SK-N-SH (cell line): ENCODE measurements at regions not wholly inside any gene's neighbourhood (a gene's known extent, or its start where the extent isn't known, plus 50 kb on each side); places are given as distances from the start of the nearest gene placed in this dataset.

Source experiments
- CTCF ChIA-PET: fragments of 300-600, 350-600 bp; formaldehyde crosslinking; extraction: SDS; loops from one replicate; lab custom pipeline; 2021; lab: Yijun Ruan, JAX
- POLR2A ChIA-PET: fragments of 350-600 bp; sonication (Branson Sonifier 250); formaldehyde crosslinking; extraction: SDS; loops from one replicate; lab custom pipeline; 2020; ENCODE audit warnings: antibody characterized with exemption, inconsistent platforms; lab: Yijun Ruan, JAX
- DNase-seq: peaks from one replicate; pipeline ENCODE4 v3.0.0; 2012
- H2AFZ ChIP-seq: fragments of 200-600 bp; sonication (generic); 2 replicates; pipeline ENCODE4 v1.8.1; 2016; ENCODE audit warnings: antibody characterized with exemption, mild to moderate bottlenecking, low read depth
- H3F3A ChIP-seq: fragments of 200-600 bp; sonication (generic); replicated peaks from 2 replicates; pipeline ENCODE3; 2016; ENCODE audit warnings: antibody characterized with exemption, mild to moderate bottlenecking; ENCODE audit not compliant: insufficient read depth
- H3K27ac ChIP-seq, 2 experiments: fragments of 200-500 bp in 1 of 2; fragments of 200-600 bp in 1 of 2; sonication (Bioruptor generic) in 1 of 2; sonication (generic), shearing (Covaris generic) in 1 of 2; 2 replicates each; pipeline versions ENCODE4 v1.5.1 to v1.6.1; 2014 to 2016; ENCODE audit warnings: low read depth in 2 of 2, inconsistent platforms in 1 of 2, low read length in 1 of 2, mild to moderate bottlenecking in 1 of 2, mixed read lengths in 1 of 2
- H3K27me3 ChIP-seq: fragments of 200-600 bp; sonication (generic), shearing (Covaris generic); 2 replicates; pipeline ENCODE4 v1.6.1; 2016; ENCODE audit warnings: mixed run types; ENCODE audit not compliant: insufficient read depth
- H3K36me3 ChIP-seq, 2 experiments: fragments of 200-500 bp in 1 of 2; fragments of 200-600 bp in 1 of 2; sonication (Bioruptor generic) in 1 of 2; sonication (generic) in 1 of 2; replicated peaks in 1 of 2; 2 replicates each; pipeline versions ENCODE3 to v1.5.1; 2014 to 2016; ENCODE audit warnings: low read length in 1 of 2, mild to moderate bottlenecking in 1 of 2; ENCODE audit not compliant: insufficient read depth in 2 of 2, control insufficient read depth in 1 of 2
- H3K4me1 ChIP-seq, 2 experiments: fragments of 200-500 bp in 1 of 2; fragments of 200-600 bp in 1 of 2; sonication (Bioruptor generic) in 1 of 2; sonication (generic), shearing (Covaris generic) in 1 of 2; 2 replicates each; pipeline versions ENCODE4 v1.5.1 to v1.6.1; 2014 to 2016; ENCODE audit warnings: low read depth in 1 of 2, low read length in 1 of 2, mixed run types in 1 of 2; ENCODE audit not compliant: insufficient read depth in 2 of 2, control insufficient read depth in 1 of 2
- H3K4me2 ChIP-seq: fragments of 200-600 bp; sonication (generic), shearing (Covaris generic); 2 replicates; pipeline ENCODE4 v1.6.1; 2017; ENCODE audit warnings: mixed run types
- H3K4me3 ChIP-seq, 2 experiments: fragments of 200-500 bp in 1 of 2; fragments of 200-600 bp in 1 of 2; sonication (Bioruptor generic) in 1 of 2; sonication (generic), shearing (Covaris generic) in 1 of 2; 2 replicates each; pipeline versions ENCODE4 v1.5.1 to v1.8.1; 2014 to 2016; ENCODE audit warnings: low read depth in 2 of 2, inconsistent platforms in 1 of 2, low read length in 1 of 2, mild to moderate bottlenecking in 1 of 2, mixed read lengths in 1 of 2, moderate library complexity in 1 of 2
- H3K79me2 ChIP-seq: fragments of 200-600 bp; sonication (generic); 2 replicates; pipeline ENCODE4 v1.8.1; 2017; ENCODE audit warnings: mild to moderate bottlenecking; ENCODE audit not compliant: insufficient read depth
- H3K9ac ChIP-seq: fragments of 200-600 bp; sonication (generic); 2 replicates; pipeline ENCODE4 v1.6.1; 2017; ENCODE audit warnings: mixed run types
- H3K9me2 ChIP-seq: fragments of 200-600 bp; sonication (generic); 2 replicates; pipeline ENCODE4 v1.6.1; 2017; ENCODE audit warnings: mixed run types
- H3K9me3 ChIP-seq: fragments of 200-600 bp; sonication (generic); 2 replicates; pipeline ENCODE4 v1.6.1; 2017; ENCODE audit warnings: mixed run types, mild to moderate bottlenecking, moderate library complexity
- H4K20me1 ChIP-seq: fragments of 200-600 bp; sonication (generic); 2 replicates; pipeline ENCODE4 v1.6.1; 2017; ENCODE audit warnings: mild to moderate bottlenecking, mixed run types; ENCODE audit not compliant: insufficient read depth
- EP300 ChIP-seq, 2 experiments: IDR thresholded peaks; 2 replicates each; pipeline versions ENCODE4 v1.4.0 to v1.6.1; 2012; ENCODE audit warnings: borderline replicate concordance in 1 of 2, low read depth in 1 of 2, low read length in 1 of 2
- FOSL2 ChIP-seq: IDR thresholded peaks from 2 replicates; pipeline ENCODE4 v1.4.0; 2012; ENCODE audit warnings: low read depth, mild to moderate bottlenecking, moderate library complexity, borderline replicate concordance
- FOXM1 ChIP-seq: IDR thresholded peaks from 2 replicates; pipeline ENCODE4 v1.4.0; 2012; ENCODE audit warnings: low read depth, mild to moderate bottlenecking
- GABPA ChIP-seq: IDR thresholded peaks from 2 replicates; pipeline ENCODE4 v1.4.0; 2012; ENCODE audit warnings: low read depth, mild to moderate bottlenecking
- IRF3 ChIP-seq: fragments of 150-350 bp; IDR thresholded peaks from 2 replicates; pipeline ENCODE4 v1.6.1; 2016; ENCODE audit warnings: mild to moderate bottlenecking, low read depth, low read length
- MEF2A ChIP-seq: IDR thresholded peaks from 2 replicates; pipeline ENCODE4 v1.4.0; 2012; ENCODE audit warnings: low read depth, borderline replicate concordance
- MXI1 ChIP-seq: IDR thresholded peaks from 2 replicates; pipeline ENCODE4 v1.6.1; 2012; ENCODE audit warnings: mild to moderate bottlenecking, low read depth, low read length, improper control_type of control experiment
- NFIC ChIP-seq: IDR thresholded peaks from 2 replicates; pipeline ENCODE4 v1.4.0; 2012; ENCODE audit warnings: borderline replicate concordance
- POLR2AphosphoS5 ChIP-seq: IDR thresholded peaks from 2 replicates; pipeline ENCODE4 v1.6.1; 2012; ENCODE audit warnings: low read depth, low read length
- RCOR1 ChIP-seq: fragments of 150-350 bp; IDR thresholded peaks from 2 replicates; pipeline ENCODE4 v1.6.1; 2017; ENCODE audit warnings: antibody characterized with exemption, low read length
- RXRA ChIP-seq: IDR thresholded peaks from 2 replicates; pipeline ENCODE4 v1.4.0; 2012; ENCODE audit warnings: low read depth, mild to moderate bottlenecking, borderline replicate concordance
- TAF1 ChIP-seq: IDR thresholded peaks from 2 replicates; pipeline ENCODE4 v1.6.1; 2012; ENCODE audit warnings: low read depth, mild to moderate bottlenecking, low read length, moderate library complexity, borderline replicate concordance
- TCF12 ChIP-seq: IDR thresholded peaks from 2 replicates; pipeline ENCODE4 v1.4.0; 2012
- USF1 ChIP-seq: IDR thresholded peaks from 2 replicates; pipeline ENCODE4 v1.4.0; 2012; ENCODE audit warnings: low read depth, borderline replicate concordance
- YY1 ChIP-seq: IDR thresholded peaks from 2 replicates; pipeline ENCODE4 v1.4.0; 2012; ENCODE audit warnings: low read depth, mild to moderate bottlenecking
- WGBS: methylation state at CpG from one replicate; pipeline ENCODE4 v1.1.6; 2017; ENCODE audit warnings: low lambda C conversion rate; 5-methylcytosine and 5-hydroxymethylcytosine counted together
- TF ChIP-seq, protein P1 (sequence below): IDR thresholded peaks from 2 replicates; pipeline ENCODE4 v1.6.1; 2012; ENCODE audit warnings: mild to moderate bottlenecking, low read depth, low read length, moderate library complexity
- TF ChIP-seq, protein P2 (sequence below): IDR thresholded peaks from 2 replicates; pipeline ENCODE4 v1.4.0; 2012; ENCODE audit warnings: low read depth, borderline replicate concordance
- TF ChIP-seq, protein P3 (sequence below): IDR thresholded peaks from 2 replicates; pipeline ENCODE4; 2012

DNA sequence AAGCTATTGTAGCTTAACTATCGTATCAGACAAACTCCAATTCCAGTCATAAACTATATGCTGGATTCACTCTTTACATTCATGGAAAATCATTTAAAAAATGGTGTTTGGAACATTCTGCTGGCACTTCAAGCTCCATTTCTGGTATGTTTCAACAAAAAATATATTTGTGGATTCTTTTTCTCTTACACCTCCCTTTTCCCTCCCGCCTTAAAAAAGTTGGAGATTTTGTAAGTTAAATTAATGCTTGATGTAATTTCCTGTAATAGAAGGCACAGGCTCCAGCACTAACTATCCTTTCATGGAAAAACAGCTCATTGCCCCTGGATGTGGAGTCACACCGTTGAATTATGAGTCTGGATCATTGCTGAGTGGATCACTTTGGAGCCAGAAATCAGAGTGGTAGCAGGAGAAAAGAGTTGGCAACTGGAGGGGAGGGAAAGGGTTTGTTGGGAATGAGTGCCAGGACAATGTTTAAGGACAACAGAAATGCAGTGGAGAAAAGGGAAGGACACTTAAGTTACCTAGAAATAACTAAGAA is 102.8 kb downstream of the ICOS start:
- Histone ChIP-seq H3K27me3 (no peaks in the 10 kb centered on the region), H3K4me2 (no peak overlapping the region), H3K9me3 (no peaks in the 10 kb centered on the region), H4K20me1 (no peaks in the 10 kb centered on the region), H3K9ac (no peak overlapping the region), H3K4me1 (no peaks in the 10 kb centered on the region), H3K9me2 (no peaks in the 10 kb centered on the region), H3K79me2 (no peaks in the 10 kb centered on the region), H3K4me3 (no peak overlapping the region), H3K36me3 (no peaks in the 10 kb centered on the region), H2AFZ (no peak overlapping the region), H3K27ac (no peak overlapping the region), H3F3A (no peaks in the 10 kb centered on the region)
- WGBS = 15% methylated on average over 3 of the region's 3 CpGs
- ChIA-PET POLR2A (no interaction called here), CTCF (interaction anchor here (0.6 to 1.2 kb wide), 2 partner anchors 13 to 14 kb away, joined by 3 read pairs; no protein-coding TSS in a partner anchor)
- DNase-seq = no peak
- TF ChIP-seq, protein P1, sequence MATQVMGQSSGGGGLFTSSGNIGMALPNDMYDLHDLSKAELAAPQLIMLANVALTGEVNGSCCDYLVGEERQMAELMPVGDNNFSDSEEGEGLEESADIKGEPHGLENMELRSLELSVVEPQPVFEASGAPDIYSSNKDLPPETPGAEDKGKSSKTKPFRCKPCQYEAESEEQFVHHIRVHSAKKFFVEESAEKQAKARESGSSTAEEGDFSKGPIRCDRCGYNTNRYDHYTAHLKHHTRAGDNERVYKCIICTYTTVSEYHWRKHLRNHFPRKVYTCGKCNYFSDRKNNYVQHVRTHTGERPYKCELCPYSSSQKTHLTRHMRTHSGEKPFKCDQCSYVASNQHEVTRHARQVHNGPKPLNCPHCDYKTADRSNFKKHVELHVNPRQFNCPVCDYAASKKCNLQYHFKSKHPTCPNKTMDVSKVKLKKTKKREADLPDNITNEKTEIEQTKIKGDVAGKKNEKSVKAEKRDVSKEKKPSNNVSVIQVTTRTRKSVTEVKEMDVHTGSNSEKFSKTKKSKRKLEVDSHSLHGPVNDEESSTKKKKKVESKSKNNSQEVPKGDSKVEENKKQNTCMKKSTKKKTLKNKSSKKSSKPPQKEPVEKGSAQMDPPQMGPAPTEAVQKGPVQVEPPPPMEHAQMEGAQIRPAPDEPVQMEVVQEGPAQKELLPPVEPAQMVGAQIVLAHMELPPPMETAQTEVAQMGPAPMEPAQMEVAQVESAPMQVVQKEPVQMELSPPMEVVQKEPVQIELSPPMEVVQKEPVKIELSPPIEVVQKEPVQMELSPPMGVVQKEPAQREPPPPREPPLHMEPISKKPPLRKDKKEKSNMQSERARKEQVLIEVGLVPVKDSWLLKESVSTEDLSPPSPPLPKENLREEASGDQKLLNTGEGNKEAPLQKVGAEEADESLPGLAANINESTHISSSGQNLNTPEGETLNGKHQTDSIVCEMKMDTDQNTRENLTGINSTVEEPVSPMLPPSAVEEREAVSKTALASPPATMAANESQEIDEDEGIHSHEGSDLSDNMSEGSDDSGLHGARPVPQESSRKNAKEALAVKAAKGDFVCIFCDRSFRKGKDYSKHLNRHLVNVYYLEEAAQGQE = no peak
- TF ChIP-seq NFIC = no peak
- TF ChIP-seq IRF3 = no peak
- no peak for TF ChIP-seq TCF12
- TF ChIP-seq MEF2A = no peak
- no peak for TF ChIP-seq FOXM1
- TF ChIP-seq MXI1 = no peak
- TF ChIP-seq POLR2AphosphoS5 = no peak
- no peak for TF ChIP-seq TAF1
- no peak for TF ChIP-seq FOSL2
- TF ChIP-seq, protein P2, sequence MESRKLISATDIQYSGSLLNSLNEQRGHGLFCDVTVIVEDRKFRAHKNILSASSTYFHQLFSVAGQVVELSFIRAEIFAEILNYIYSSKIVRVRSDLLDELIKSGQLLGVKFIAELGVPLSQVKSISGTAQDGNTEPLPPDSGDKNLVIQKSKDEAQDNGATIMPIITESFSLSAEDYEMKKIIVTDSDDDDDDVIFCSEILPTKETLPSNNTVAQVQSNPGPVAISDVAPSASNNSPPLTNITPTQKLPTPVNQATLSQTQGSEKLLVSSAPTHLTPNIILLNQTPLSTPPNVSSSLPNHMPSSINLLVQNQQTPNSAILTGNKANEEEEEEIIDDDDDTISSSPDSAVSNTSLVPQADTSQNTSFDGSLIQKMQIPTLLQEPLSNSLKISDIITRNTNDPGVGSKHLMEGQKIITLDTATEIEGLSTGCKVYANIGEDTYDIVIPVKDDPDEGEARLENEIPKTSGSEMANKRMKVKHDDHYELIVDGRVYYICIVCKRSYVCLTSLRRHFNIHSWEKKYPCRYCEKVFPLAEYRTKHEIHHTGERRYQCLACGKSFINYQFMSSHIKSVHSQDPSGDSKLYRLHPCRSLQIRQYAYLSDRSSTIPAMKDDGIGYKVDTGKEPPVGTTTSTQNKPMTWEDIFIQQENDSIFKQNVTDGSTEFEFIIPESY = no peak
- TF ChIP-seq GABPA = no peak
- no peak for TF ChIP-seq RCOR1
- TF ChIP-seq RXRA = no peak
- no peak for TF ChIP-seq YY1
- TF ChIP-seq, protein P3, sequence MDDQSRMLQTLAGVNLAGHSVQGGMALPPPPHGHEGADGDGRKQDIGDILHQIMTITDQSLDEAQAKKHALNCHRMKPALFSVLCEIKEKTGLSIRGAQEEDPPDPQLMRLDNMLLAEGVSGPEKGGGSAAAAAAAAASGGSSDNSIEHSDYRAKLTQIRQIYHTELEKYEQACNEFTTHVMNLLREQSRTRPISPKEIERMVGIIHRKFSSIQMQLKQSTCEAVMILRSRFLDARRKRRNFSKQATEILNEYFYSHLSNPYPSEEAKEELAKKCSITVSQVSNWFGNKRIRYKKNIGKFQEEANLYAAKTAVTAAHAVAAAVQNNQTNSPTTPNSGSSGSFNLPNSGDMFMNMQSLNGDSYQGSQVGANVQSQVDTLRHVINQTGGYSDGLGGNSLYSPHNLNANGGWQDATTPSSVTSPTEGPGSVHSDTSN = no peak
- TF ChIP-seq USF1 = no peak
- no peak for TF ChIP-seq EP300 (IDR thresholded peaks at IDR 0.05; ENCODE audit: borderline replicate concordance in 1 of 2, low read depth in 1 of 2, low read length in 1 of 2)
